NCI-H748 (cell line): ENCODE measurements at regions not wholly inside any gene's neighbourhood (a gene's known extent, or its start where the extent isn't known, plus 50 kb on each side); places are given as distances from the start of the nearest gene placed in this dataset.
A peak's percentile ranks its signal among the peaks of the same experiment; 100 is the strongest.
"Not testable (repeated sequence)": the region's sequence is repeated elsewhere in the genome, so short reads cannot be mapped to it uniquely, and the experiment has no call there.

Experiments
- DNase-seq: peaks from one replicate; lab custom pipeline; 2025; ENCODE audit not compliant: unreplicated experiment; lab: John Stamatoyannopoulos, UW

- DNase-seq, result no peak
These were observed 88.1 kb upstream of the STMND1 start for GRCh38 chr6:17013701-17014100.

GRCh38 chr6:17012421-17013225, 89.2 kb upstream of the STMND1 start:
- DNase-seq, result no peak

- no peak for DNase-seq
These were observed 89.9 kb upstream of the STMND1 start for GRCh38 chr6:17011985-17012384.

GRCh38 chr6:17007749-17008148, 94.1 kb upstream of the STMND1 start:
- DNase-seq, result no peak

- no peak for DNase-seq
These were observed 95.3 kb upstream of the STMND1 start for GRCh38 chr6:17006543-17006942.

- no peak for DNase-seq
These were observed 97.6 kb upstream of the STMND1 start for GRCh38 chr6:17004269-17004668.

GRCh38 chr6:17002123-17002522, 99.7 kb upstream of the STMND1 start:
- DNase-seq, result no peak

GRCh38 chr6:17001188-17001587, 100.7 kb upstream of the STMND1 start:
- no peak for DNase-seq

- DNase-seq, result no peak
These were observed 102.1 kb upstream of the STMND1 start for GRCh38 chr6:16999491-17000436.

- DNase-seq, result no peak
These were observed 103.4 kb upstream of the STMND1 start for GRCh38 chr6:16998461-16998860.

- no peak for DNase-seq
These were observed 106.2 kb upstream of the STMND1 start for GRCh38 chr6:16995511-16996250.

- DNase-seq, result no peak
These were observed 108.5 kb upstream of the STMND1 start for GRCh38 chr6:16993396-16993795.

GRCh38 chr6:16991981-16992629, 109.7 kb upstream of the STMND1 start:
- no peak for DNase-seq

GRCh38 chr6:16989976-16990375, 111.9 kb upstream of the STMND1 start:
- DNase-seq, result not testable (repeated sequence)

- no peak for DNase-seq
These were observed 112.5 kb upstream of the STMND1 start for GRCh38 chr6:16989382-16989781.

- DNase-seq, result no peak
These were observed 113.9 kb upstream of the STMND1 start for GRCh38 chr6:16987996-16988395.

- peak; percentile 17 for DNase-seq
These were observed 116.2 kb upstream of the STMND1 start for GRCh38 chr6:16985513-16986284.

- no peak for DNase-seq
These were observed 119.0 kb upstream of the STMND1 start for GRCh38 chr6:16982807-16983206.

GRCh38 chr6:16979677-16980370, 122.0 kb upstream of the STMND1 start:
- no peak for DNase-seq
